PC-3 (cell line): ENCODE measurements at regions not wholly inside any gene's neighbourhood (a gene's known extent, or its start where the extent isn't known, plus 50 kb on each side); places are given as distances from the start of the nearest gene placed in this dataset.

Source experiments
- ATAC-seq: fragments of 200-7000 bp; cut with Tn5 transposase; 2 replicates; pipeline ENCODE4 v1.9.1; 2020; ENCODE audit warnings: mild to moderate bottlenecking, moderate library complexity
- BruUV-seq: library from RNA; stranded (reverse); fragments of 400-500 nt; replicated peaks from 2 replicates; lab custom pipeline; 2021; lab: Mats Ljungman, UMichigan
- CTCF ChIA-PET: fragments of 300-600 bp; sonication (Branson Sonifier 250); formaldehyde crosslinking; loops from one replicate; lab custom pipeline; 2022; ENCODE audit warnings: antibody characterized with exemption; lab: Charles Lee
- POLR2A ChIA-PET: fragments of 300-600 bp; sonication (Branson Sonifier 250); formaldehyde crosslinking; loops from one replicate; lab custom pipeline; 2022; ENCODE audit warnings: antibody characterized with exemption; ENCODE audit not compliant: unreplicated experiment; lab: Charles Lee
- DNase-seq: peaks from one replicate; pipeline ENCODE4 v3.0.0-alpha.2; 2015
- H2AFZ ChIP-seq: fragments of 300-600 bp; sonication (generic); 2 replicates; pipeline ENCODE4 v1.6.0; 2016; ENCODE audit warnings: antibody characterized with exemption, low read length
- H3F3A ChIP-seq: fragments of 300-600 bp; sonication (generic); one replicate; pipeline ENCODE4 v1.6.0; 2017; ENCODE audit warnings: antibody characterized with exemption, low read length, control low read depth, mild to moderate bottlenecking; ENCODE audit not compliant: unreplicated experiment
- H3K27ac ChIP-seq: fragments of 300-600 bp; sonication (generic); 2 replicates; pipeline ENCODE4 v1.5.1; 2016; ENCODE audit warnings: mild to moderate bottlenecking, low read length
- H3K27me3 ChIP-seq: fragments of 300-600 bp; sonication (generic); 2 replicates; pipeline ENCODE4 v1.6.1; 2016; ENCODE audit warnings: low read length, mixed read lengths
- H3K36me3 ChIP-seq: fragments of 300-600 bp; sonication (generic); 2 replicates; pipeline ENCODE4 v1.6.1; 2016; ENCODE audit warnings: low read depth, mixed run types, low read length, mixed read lengths
- H3K4me1 ChIP-seq: fragments of 300-600 bp; sonication (generic); 2 replicates; pipeline ENCODE4 v1.5.1; 2016; ENCODE audit warnings: low read length; ENCODE audit not compliant: insufficient read depth
- H3K4me2 ChIP-seq: fragments of 300-600 bp; sonication (generic); 2 replicates; pipeline ENCODE4 v1.6.0; 2016; ENCODE audit warnings: low read length
- H3K4me3 ChIP-seq: fragments of 300-600 bp; sonication (generic); 2 replicates; pipeline ENCODE4 v1.5.1; 2016; ENCODE audit warnings: mild to moderate bottlenecking, low read length, mixed read lengths
- H3K79me2 ChIP-seq: fragments of 300-600 bp; sonication (generic); 2 replicates; pipeline ENCODE4 v1.6.1; 2017; ENCODE audit warnings: low read length, mixed read lengths
- H3K9ac ChIP-seq: fragments of 300-600 bp; sonication (generic); 2 replicates; pipeline ENCODE4 v1.6.0; 2016; ENCODE audit warnings: mild to moderate bottlenecking, low read length
- H3K9me2 ChIP-seq: fragments of 300-600 bp; sonication (generic); replicated peaks from 2 replicates; pipeline ENCODE4 v1.6.1; 2016; ENCODE audit warnings: mixed run types, low read length, mixed read lengths
- H3K9me3 ChIP-seq: fragments of 300-600 bp; sonication (generic); 2 replicates; pipeline ENCODE4 v1.6.1; 2016; ENCODE audit warnings: low read length, mixed read lengths
- H4K20me1 ChIP-seq: fragments of 300-600 bp; sonication (generic); 2 replicates; pipeline ENCODE4 v1.6.1; 2016; ENCODE audit warnings: low read length, mixed read lengths
- CTCF ChIP-seq: fragments of 300-600 bp; sonication (generic); conservative IDR thresholded peaks from 2 replicates; pipeline ENCODE4 v1.5.1; 2017; ENCODE audit warnings: antibody characterized with exemption, low read depth, mild to moderate bottlenecking, low read length
- EZH2 ChIP-seq: fragments of 300-600 bp; sonication (generic); IDR thresholded peaks from one replicate; pipeline ENCODE4 v1.6.1; 2017; ENCODE audit warnings: antibody characterized with exemption, mild to moderate bottlenecking, low read length; ENCODE audit not compliant: unreplicated experiment
- EZH2phosphoT487 ChIP-seq: fragments of 300-600 bp; sonication (generic); IDR thresholded peaks from 2 replicates; pipeline ENCODE4 v1.6.1; 2018; ENCODE audit warnings: mild to moderate bottlenecking, antibody characterized with exemption, low read length, borderline replicate concordance
- intact Hi-C: fragments of 100-400 bp; cut with micrococcal nuclease; formaldehyde crosslinking; loops from 2 replicates; pipeline ENCODE4 v1.9.0; 2023

GRCh38 chr3:153768561-153769469 lies 352.4 kb upstream of the ARHGEF26 start:
- Histone ChIP-seq H3K27me3 (no peaks in the 10 kb centered on the region), H3F3A (no peaks in the 10 kb centered on the region), H3K9ac (no peak overlapping the region), H3K4me1 (0 out of 2 replicates have a peak, but pooled peaks cover 4% of the 10 kb centered on the region), H3K4me2 (no peak overlapping the region), H3K9me3 (peaks cover 6% of the 10 kb centered on the region; the same call in 1 of the 2 replicates), H3K36me3 (no peaks in the 10 kb centered on the region), H2AFZ (no peak overlapping the region), H4K20me1 (no peaks in the 10 kb centered on the region), H3K79me2 (no peaks in the 10 kb centered on the region), H3K9me2 (no peaks in the 10 kb centered on the region), H3K27ac (no peak overlapping the region), H3K4me3 (no peak overlapping the region)
- TF ChIP-seq EZH2 (no peak), EZH2phosphoT487 (no peak), CTCF (peak; percentile 96)
- intact Hi-C loops, result loop anchor here (2.0 to 5.0 kb wide), 8 partner anchors 64 to 727 kb away; partner anchors contain the start of gene RAP2B
- ChIA-PET CTCF (interaction anchor here (0.7 to 1.2 kb wide), 4 partner anchors 15 to 726 kb away, joined by 3 to 7 read pairs (median 3); no protein-coding TSS in a partner anchor), POLR2A (no interaction called here)
- DNase-seq, result peak; percentile 78
- peak; percentile 93 for ATAC-seq
- BruUV-seq, result no TSS peak

DNA sequence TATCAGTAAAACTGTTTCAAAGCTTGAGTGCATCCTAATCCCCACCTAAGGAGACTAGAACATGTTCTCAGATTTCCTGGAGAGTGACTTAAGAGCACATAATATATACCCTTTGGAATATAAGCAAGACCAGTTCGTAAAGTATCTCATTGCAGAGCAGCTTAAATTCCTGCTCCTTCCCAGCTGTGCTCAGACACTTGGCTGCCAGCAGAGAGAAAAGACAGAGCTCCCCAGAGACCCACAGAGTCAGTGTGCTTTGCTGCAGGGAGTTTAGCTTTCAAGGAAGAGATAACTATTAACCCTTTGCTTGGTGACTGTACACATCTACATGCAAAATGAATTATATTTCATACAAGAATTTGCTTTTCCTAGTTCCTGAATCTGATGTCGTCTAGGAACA lies 338.1 kb upstream of the ARHGEF26 start:
- TF ChIP-seq EZH2phosphoT487 (no peak), CTCF (no peak), EZH2 (no peak)
- no TSS peak for BruUV-seq
- Histone ChIP-seq H3K27ac (no peak overlapping the region), H3F3A (no peaks in the 10 kb centered on the region), H3K9me3 (no peaks in the 10 kb centered on the region), H3K36me3 (no peaks in the 10 kb centered on the region), H3K9ac (no peak overlapping the region), H3K4me3 (no peak overlapping the region), H3K4me2 (no peak overlapping the region), H3K9me2 (no peaks in the 10 kb centered on the region), H3K79me2 (no peaks in the 10 kb centered on the region), H2AFZ (no peak overlapping the region), H3K4me1 (no peaks in the 10 kb centered on the region), H4K20me1 (no peaks in the 10 kb centered on the region), H3K27me3 (no peaks in the 10 kb centered on the region)
- intact Hi-C loops, result no loop called here
- ATAC-seq (no peak), DNase-seq (no peak)
- ChIA-PET CTCF (no interaction called here), POLR2A (no interaction called here)
